ENCODE measurements at regions not wholly inside any gene's neighbourhood (a gene's known extent, or its start where the extent isn't known, plus 50 kb on each side); places are given as distances from the start of the nearest gene placed in this dataset.

DNA sequence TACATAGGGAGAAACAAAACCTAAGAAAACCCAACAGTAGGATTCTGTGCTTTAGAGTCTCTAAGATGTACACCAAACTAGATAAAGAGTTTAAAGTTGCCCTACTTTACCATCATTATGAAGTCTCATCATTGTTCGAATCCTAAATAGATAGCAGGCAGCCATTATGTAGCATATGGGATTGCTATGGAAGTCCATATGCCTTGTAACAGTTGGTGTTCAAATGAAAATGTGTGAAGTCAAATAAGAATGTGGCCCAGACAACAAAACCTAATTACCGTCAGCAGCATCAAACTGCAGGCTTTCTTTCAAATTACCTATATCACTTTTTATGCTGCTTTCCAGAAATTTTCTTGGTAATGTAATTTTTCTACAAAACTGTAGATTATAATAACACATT lies 1380.1 kb downstream of the GRIK2 start:
- TF ChIP-seq, protein P1, sequence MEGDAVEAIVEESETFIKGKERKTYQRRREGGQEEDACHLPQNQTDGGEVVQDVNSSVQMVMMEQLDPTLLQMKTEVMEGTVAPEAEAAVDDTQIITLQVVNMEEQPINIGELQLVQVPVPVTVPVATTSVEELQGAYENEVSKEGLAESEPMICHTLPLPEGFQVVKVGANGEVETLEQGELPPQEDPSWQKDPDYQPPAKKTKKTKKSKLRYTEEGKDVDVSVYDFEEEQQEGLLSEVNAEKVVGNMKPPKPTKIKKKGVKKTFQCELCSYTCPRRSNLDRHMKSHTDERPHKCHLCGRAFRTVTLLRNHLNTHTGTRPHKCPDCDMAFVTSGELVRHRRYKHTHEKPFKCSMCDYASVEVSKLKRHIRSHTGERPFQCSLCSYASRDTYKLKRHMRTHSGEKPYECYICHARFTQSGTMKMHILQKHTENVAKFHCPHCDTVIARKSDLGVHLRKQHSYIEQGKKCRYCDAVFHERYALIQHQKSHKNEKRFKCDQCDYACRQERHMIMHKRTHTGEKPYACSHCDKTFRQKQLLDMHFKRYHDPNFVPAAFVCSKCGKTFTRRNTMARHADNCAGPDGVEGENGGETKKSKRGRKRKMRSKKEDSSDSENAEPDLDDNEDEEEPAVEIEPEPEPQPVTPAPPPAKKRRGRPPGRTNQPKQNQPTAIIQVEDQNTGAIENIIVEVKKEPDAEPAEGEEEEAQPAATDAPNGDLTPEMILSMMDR (IDR thresholded peaks at IDR 0.05), result no peak
- TF ChIP-seq POLR2AphosphoS5 (IDR thresholded peaks at IDR 0.05; ENCODE audit: low read depth, low read length), result no peak
- TF ChIP-seq, protein P2, sequence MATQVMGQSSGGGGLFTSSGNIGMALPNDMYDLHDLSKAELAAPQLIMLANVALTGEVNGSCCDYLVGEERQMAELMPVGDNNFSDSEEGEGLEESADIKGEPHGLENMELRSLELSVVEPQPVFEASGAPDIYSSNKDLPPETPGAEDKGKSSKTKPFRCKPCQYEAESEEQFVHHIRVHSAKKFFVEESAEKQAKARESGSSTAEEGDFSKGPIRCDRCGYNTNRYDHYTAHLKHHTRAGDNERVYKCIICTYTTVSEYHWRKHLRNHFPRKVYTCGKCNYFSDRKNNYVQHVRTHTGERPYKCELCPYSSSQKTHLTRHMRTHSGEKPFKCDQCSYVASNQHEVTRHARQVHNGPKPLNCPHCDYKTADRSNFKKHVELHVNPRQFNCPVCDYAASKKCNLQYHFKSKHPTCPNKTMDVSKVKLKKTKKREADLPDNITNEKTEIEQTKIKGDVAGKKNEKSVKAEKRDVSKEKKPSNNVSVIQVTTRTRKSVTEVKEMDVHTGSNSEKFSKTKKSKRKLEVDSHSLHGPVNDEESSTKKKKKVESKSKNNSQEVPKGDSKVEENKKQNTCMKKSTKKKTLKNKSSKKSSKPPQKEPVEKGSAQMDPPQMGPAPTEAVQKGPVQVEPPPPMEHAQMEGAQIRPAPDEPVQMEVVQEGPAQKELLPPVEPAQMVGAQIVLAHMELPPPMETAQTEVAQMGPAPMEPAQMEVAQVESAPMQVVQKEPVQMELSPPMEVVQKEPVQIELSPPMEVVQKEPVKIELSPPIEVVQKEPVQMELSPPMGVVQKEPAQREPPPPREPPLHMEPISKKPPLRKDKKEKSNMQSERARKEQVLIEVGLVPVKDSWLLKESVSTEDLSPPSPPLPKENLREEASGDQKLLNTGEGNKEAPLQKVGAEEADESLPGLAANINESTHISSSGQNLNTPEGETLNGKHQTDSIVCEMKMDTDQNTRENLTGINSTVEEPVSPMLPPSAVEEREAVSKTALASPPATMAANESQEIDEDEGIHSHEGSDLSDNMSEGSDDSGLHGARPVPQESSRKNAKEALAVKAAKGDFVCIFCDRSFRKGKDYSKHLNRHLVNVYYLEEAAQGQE (IDR thresholded peaks at IDR 0.05; ENCODE audit: insufficient read depth in 1 of 2, low read depth in 2 of 2, low read length in 1 of 2), result no peak

Measured in Panc1 (cell line).